NB4 (cell line): ENCODE measurements at regions not wholly inside any gene's neighbourhood (a gene's known extent, or its start where the extent isn't known, plus 50 kb on each side); places are given as distances from the start of the nearest gene placed in this dataset.
"Not testable (repeated sequence)": the region's sequence is repeated elsewhere in the genome, so short reads cannot be mapped to it uniquely, and the experiment has no call there.

Experiments used
- DNase-seq: peaks from one replicate; pipeline ENCODE4 v3.0.0; 2010; ENCODE audit warnings: low read depth
- H3K4me3 ChIP-seq: one replicate; pipeline ENCODE4 v1.5.1; 2011; ENCODE audit warnings: mild to moderate bottlenecking, low read depth, low read length, moderate library complexity
- MAX ChIP-seq: IDR thresholded peaks from 2 replicates; pipeline ENCODE4 v1.6.1; 2011; ENCODE audit warnings: low read depth, low read length
- MYC ChIP-seq: IDR thresholded peaks from 2 replicates; pipeline ENCODE4 v1.6.1; 2011; ENCODE audit warnings: low read depth, low read length
- POLR2A ChIP-seq: IDR thresholded peaks from 2 replicates; pipeline ENCODE4 v1.6.1; 2011; ENCODE audit warnings: mild to moderate bottlenecking; ENCODE audit not compliant: insufficient read length; ENCODE audit errors: extremely low read depth
- TF ChIP-seq, protein P1 (sequence below): IDR thresholded peaks from one replicate; pipeline ENCODE4 v1.5.1; 2012; ENCODE audit warnings: low read depth, low read length

- no peak overlapping the region for H3K4me3 ChIP-seq
- no peak for DNase-seq
- TF ChIP-seq, protein P1, sequence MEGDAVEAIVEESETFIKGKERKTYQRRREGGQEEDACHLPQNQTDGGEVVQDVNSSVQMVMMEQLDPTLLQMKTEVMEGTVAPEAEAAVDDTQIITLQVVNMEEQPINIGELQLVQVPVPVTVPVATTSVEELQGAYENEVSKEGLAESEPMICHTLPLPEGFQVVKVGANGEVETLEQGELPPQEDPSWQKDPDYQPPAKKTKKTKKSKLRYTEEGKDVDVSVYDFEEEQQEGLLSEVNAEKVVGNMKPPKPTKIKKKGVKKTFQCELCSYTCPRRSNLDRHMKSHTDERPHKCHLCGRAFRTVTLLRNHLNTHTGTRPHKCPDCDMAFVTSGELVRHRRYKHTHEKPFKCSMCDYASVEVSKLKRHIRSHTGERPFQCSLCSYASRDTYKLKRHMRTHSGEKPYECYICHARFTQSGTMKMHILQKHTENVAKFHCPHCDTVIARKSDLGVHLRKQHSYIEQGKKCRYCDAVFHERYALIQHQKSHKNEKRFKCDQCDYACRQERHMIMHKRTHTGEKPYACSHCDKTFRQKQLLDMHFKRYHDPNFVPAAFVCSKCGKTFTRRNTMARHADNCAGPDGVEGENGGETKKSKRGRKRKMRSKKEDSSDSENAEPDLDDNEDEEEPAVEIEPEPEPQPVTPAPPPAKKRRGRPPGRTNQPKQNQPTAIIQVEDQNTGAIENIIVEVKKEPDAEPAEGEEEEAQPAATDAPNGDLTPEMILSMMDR = no peak
- no peak for TF ChIP-seq MAX
- no peak for TF ChIP-seq POLR2A
- TF ChIP-seq MYC = no peak
Measured at GRCh38 chr5:67795781-67796477, 419.6 kb upstream of the PIK3R1 start.

- TF ChIP-seq MAX = no peak
- no peak overlapping the region for H3K4me3 ChIP-seq
- DNase-seq = no peak
Measured at GRCh38 chr5:67793966-67794365, 421.6 kb upstream of the PIK3R1 start.

DNA sequence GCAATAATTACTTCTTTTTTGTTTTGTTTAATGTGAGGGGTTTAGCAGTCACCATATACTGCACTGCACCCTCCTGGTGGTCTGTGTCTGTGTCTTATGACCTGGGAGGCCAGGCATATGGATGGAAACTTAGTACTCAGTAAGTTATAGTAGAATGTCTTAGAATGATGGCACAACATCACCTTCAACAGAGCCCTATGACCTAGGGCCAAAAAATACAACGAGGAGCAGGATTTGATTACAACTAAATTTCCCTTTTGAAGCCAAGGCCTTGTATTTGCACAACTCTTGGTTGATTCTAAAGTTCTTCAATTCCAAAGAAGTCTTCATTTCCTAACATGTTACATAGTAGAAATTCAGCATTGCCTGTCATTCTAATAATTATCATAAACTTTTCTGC is 422.1 kb upstream of the PIK3R1 start:
- DNase-seq = no peak
- TF ChIP-seq, protein P1 = no peak
- TF ChIP-seq MYC (no peak), POLR2A (no peak), MAX (no peak)
- H3K4me3 ChIP-seq = no peak overlapping the region

GRCh38 chr5:67792891-67793290 is 422.7 kb upstream of the PIK3R1 start:
- DNase-seq = no peak
- no peak overlapping the region for H3K4me3 ChIP-seq
- no peak for TF ChIP-seq POLR2A
- no peak for TF ChIP-seq MYC
- no peak for TF ChIP-seq MAX
- TF ChIP-seq, protein P1 = no peak

DNA sequence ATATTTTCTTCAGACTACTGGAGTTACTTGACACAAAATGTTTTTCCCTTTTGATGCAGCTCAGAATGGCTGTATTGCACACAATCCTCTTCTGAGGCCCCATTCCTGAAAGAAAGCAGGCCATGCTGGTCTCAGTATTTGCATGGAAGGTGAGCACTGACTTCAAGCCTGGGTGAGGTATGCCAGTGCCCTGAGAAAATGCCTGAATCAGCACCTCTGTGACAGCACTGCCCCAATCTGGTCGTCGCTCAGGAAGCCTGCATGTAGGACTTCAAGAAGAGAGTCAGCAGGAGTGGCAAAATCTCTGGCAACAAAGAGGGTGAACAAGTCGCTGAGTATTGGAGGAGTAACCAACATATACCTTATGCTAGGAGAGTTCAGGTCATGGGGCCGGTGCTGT is 425.2 kb upstream of the PIK3R1 start:
- DNase-seq = no peak
- TF ChIP-seq MYC (no peak), MAX (no peak), POLR2A (no peak)
- TF ChIP-seq, protein P1 = no peak
- no peak overlapping the region for H3K4me3 ChIP-seq

GRCh38 chr5:67779893-67780623 is 435.5 kb upstream of the PIK3R1 start:
- not testable (repeated sequence) for DNase-seq, H3K4me3 ChIP-seq

GRCh38 chr5:67774786-67775185 is 440.8 kb upstream of the PIK3R1 start:
- no peak for DNase-seq
- TF ChIP-seq MAX (no peak), MYC (no peak), POLR2A (no peak)
- TF ChIP-seq, protein P1 = no peak
- H3K4me3 ChIP-seq = no peak overlapping the region
